AG04450 (cell line): ENCODE measurements at regions not wholly inside any gene's neighbourhood (a gene's known extent, or its start where the extent isn't known, plus 50 kb on each side); places are given as distances from the start of the nearest gene placed in this dataset.
"Not testable (repeated sequence)": the region's sequence is repeated elsewhere in the genome, so short reads cannot be mapped to it uniquely, and the experiment has no call there.

Experiments used
- CTCF ChIA-PET: fragments of 300-600, 350-600 bp; formaldehyde crosslinking; extraction: SDS; loops from one replicate; lab custom pipeline; 2022; ENCODE audit warnings: antibody characterized with exemption, inconsistent platforms; lab: Charles Lee
- POLR2A ChIA-PET: fragments of 350-600 bp; formaldehyde crosslinking; extraction: SDS; loops from one replicate; lab custom pipeline; 2021; ENCODE audit warnings: antibody characterized with exemption, inconsistent platforms; lab: Yijun Ruan, JAX
- DNase-seq: peaks from one replicate; pipeline ENCODE4 v3.0.0-alpha.2; 2011; ENCODE audit warnings: low read depth, low spot score
- H3K27ac ChIP-seq: one replicate; pipeline ENCODE4 v1.5.1; 2012; ENCODE audit warnings: low read depth, low read length, control low read depth
- H3K27me3 ChIP-seq: one replicate; pipeline ENCODE4 v1.6.0; 2012; ENCODE audit warnings: low read length; ENCODE audit not compliant: control insufficient read depth, insufficient read depth
- H3K4me3 ChIP-seq: 2 replicates; pipeline ENCODE4 v1.5.1; 2011; ENCODE audit warnings: mild to moderate bottlenecking, low read depth, low read length, control low read depth
- H3K9me3 ChIP-seq: 2 replicates; pipeline ENCODE4 v1.5.1; 2012; ENCODE audit warnings: low read length; ENCODE audit not compliant: control insufficient read depth, insufficient read depth
- CTCF ChIP-seq: IDR thresholded peaks from 2 replicates; pipeline ENCODE4 v1.5.1; 2011; ENCODE audit warnings: low read depth, low read length, control low read depth, inconsistent platforms

DNA sequence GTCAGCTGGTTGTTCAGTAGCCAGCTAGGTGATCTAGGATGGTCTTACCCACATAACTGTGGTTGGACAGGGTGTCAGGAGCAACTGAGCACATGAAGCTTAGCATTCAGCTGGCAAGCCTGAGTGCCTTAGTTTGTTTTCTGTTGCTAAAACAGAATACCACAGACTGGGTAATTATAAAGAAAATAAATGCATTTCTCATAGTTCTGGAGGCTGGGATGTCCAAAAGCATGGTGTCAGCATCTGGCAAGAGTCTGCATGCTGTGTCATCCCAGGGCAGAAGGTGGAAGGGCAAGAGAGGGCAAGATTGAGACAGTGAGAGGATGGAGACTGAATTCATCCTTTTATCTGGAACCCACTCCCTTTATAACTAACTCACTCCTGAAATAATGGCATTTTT, 921.5 kb downstream of the TLE4 start:
- DNase-seq: no peak
- H3K4me3 ChIP-seq: no peak overlapping the region
- TF ChIP-seq CTCF: no peak
- H3K27ac ChIP-seq: no peak overlapping the region
- CTCF ChIA-PET: no interaction called here
- no peaks in the 10 kb centered on the region for H3K9me3 ChIP-seq
- no peaks in the 10 kb centered on the region for H3K27me3 ChIP-seq
- POLR2A ChIA-PET: no interaction called here

DNA sequence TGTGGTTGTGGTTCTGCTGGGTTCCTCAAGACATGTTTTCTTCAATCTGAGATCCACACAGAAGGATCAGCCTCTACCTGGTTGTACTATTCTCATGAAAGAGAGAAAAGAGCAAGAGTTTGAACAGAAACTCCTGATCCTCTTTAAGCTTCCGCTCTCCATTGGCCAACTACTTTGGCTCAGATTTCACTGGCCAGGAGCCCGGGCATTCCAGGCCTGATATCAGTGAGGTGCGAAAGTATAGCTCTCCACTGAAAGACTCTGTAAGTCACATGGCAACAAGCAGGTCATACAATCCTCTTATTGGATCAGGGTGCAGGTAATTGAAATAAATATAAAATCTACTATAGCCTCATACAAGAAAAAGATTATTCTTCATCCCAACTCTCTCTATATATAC, 920.5 kb downstream of the TLE4 start:
- CTCF ChIA-PET: interaction anchor here (1.2 kb wide), 1 partner anchor 18 kb away, joined by 3 read pairs; no protein-coding TSS in a partner anchor
- H3K27ac ChIP-seq: no peak overlapping the region
- no peaks in the 10 kb centered on the region for H3K27me3 ChIP-seq
- H3K9me3 ChIP-seq: no peaks in the 10 kb centered on the region
- TF ChIP-seq CTCF: no peak
- POLR2A ChIA-PET: no interaction called here
- DNase-seq: no peak
- no peak overlapping the region for H3K4me3 ChIP-seq

DNA sequence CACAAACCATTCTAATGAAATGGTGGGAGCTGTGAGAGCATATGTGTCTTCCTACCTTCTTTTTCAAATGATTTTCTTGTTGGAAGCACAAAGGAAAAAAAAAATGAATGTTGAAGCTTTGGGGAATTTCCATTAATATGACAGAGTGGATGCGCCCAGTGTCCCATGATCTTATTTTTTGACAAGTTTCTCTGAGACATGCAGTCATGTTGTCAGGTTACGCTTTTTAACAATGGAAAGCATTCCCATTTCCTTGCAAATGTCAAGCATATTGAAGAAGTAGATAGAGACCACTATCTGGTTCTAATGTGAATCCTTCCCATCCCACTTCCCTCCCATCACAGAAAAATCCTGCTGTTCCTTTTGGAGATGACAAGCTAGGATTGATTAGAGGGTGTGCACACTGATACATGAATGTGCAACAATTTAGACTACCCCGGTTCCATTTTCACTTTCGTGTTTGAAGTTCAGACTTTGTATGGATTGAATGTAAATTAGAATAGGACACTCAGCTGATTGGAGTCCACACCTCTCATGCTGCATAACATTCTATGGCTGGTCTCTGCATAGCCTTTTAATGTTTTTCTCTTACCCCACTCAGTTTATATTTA, 919.4 kb downstream of the TLE4 start:
- ChIA-PET POLR2A (no interaction called here), CTCF (interaction anchor here (1.2 kb wide), 1 partner anchor 19 kb away, joined by 3 read pairs; no protein-coding TSS in a partner anchor)
- Histone ChIP-seq H3K9me3 (no peaks in the 10 kb centered on the region), H3K4me3 (no peak overlapping the region), H3K27ac (no peak overlapping the region), H3K27me3 (no peaks in the 10 kb centered on the region)
- no peak for TF ChIP-seq CTCF
- no peak for DNase-seq

DNA sequence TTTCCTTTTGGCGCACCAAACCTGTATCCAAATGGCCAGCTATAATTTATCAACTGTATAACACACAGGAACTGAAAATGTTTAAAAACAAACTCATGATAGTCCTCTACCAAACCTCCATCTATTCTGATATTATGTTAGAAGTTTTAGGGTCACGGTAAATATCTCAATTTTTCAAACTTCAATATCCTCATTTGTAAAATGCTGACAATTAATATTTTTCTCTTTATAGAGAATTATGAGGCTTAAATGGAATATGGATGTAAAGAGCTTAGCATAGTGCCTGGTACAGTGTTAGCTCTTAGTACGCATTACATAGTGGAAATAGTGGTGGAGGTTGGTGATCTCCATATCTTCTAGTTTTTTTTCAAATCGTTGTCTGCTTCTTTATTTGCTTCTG, 917.6 kb downstream of the TLE4 start:
- H3K27me3 ChIP-seq: no peaks in the 10 kb centered on the region
- no peak overlapping the region for H3K27ac ChIP-seq
- no peaks in the 10 kb centered on the region for H3K9me3 ChIP-seq
- DNase-seq: no peak
- TF ChIP-seq CTCF: no peak
- ChIA-PET CTCF (no interaction called here), POLR2A (no interaction called here)
- no peak overlapping the region for H3K4me3 ChIP-seq

DNA sequence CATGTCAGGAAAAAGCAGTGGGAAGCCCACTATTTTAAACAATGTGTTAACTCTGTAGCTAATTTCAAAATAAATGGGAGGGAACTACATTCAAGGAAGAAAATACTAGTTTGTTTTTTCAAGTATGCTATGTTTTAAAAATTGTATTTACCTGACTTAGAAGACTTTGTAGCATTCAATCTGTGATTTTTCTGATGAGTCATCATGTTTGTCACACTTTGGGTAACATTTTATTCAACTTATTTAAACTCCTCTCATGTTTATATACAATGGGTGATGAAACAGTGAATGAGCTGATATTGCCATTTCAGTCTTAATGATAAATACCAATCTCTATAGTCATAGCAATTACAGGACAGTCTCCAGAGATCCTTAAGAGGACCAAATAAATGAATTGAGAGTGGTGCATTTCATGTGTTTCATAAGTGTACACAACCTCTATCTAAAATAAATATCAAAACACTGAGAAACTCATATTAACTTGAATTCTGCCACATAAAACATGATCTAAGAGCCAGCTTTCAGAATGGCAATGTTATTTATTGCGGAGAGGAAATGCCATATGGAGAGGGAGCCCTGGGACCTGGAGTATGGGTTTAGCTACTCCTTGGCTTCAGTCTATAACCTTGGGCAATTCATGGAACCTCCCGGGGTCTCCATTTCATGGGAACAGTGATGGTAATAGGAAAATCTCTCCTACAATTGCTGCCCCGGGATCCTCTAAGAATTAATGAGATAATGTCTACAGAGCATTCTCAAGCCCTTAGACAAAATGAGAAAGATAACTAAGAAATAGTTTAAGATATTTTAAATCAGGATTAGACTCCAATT, 913.9 kb downstream of the TLE4 start:
- Histone ChIP-seq H3K9me3 (no peaks in the 10 kb centered on the region), H3K4me3 (no peak overlapping the region), H3K27me3 (no peaks in the 10 kb centered on the region), H3K27ac (no peak overlapping the region)
- no peak for DNase-seq
- ChIA-PET POLR2A (no interaction called here), CTCF (no interaction called here)
- TF ChIP-seq CTCF: no peak

DNA sequence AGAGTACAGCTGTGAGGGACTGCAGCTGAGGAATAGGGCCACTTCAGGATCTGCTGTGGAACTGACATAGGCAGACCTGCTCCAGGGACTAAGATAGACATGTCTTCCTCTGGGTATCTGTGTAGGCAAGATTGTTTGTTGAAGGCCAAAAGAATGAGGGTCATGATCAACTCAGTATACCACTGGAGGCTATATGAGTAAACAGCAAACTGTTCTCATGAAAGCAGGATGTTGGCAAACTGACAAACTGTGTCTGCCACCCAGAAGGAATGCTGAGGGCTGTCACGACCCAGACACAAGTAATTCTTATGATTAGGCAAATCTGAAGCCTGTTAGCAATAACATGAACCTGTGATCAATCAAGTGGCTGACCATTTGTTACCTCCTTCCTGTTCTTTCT, 910.5 kb downstream of the TLE4 start:
- H3K27me3 ChIP-seq, DNase-seq, H3K9me3 ChIP-seq, H3K27ac ChIP-seq, POLR2A ChIA-PET, H3K4me3 ChIP-seq: not testable (repeated sequence)
- CTCF ChIA-PET: interaction anchor here (1.0 kb wide), 1 partner anchor 12 kb away, joined by 4 read pairs; no protein-coding TSS in a partner anchor
